ENCODE measurements at regions not wholly inside any gene's neighbourhood (a gene's known extent, or its start where the extent isn't known, plus 50 kb on each side); places are given as distances from the start of the nearest gene placed in this dataset.

DNA sequence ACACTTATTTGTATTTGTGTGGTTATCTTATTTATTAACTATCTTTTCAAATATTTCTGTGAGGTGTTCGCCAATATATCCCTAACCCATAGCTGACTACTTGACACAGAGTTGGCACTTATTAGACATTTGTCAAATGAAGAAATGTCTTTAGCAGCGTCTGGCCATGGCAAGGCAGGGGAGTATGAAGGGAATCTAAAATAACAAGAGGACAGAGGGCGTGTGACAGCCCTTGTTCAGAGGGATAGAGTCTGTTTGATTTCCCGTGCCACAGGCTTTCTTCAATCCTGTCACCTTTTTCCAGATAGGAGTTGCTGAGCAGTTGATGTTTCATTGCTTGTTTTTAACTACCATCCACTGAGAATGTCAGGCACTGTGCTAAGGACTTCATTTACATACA, 53.6 kb upstream of the SLC39A10 start:
- no peak for FAIRE-seq
- Histone ChIP-seq H3K9ac (ENCODE audit: insufficient read depth, low read depth, low read length) (no peak overlapping the region), H3K27ac (ENCODE audit: extremely low read length, insufficient read depth, low read length) (no peak overlapping the region), H3K36me3 (replicated peaks in 1 of 2; ENCODE audit: control insufficient read depth in 1 of 2, insufficient read depth in 2 of 2, low read length in 2 of 2) (no peaks in the 10 kb centered on the region), H3K79me2 (ENCODE audit: insufficient read depth, low read length) (no peaks in the 10 kb centered on the region), H3K4me1 (ENCODE audit: insufficient read depth, low read length) (no peaks in the 10 kb centered on the region), H3K4me2 (ENCODE audit: low read depth, low read length) (no peak overlapping the region), H3K9me3 (ENCODE audit: low read length) (no peaks in the 10 kb centered on the region), H4K20me1 (ENCODE audit: insufficient read depth, low read length) (no peaks in the 10 kb centered on the region), H2AFZ (ENCODE audit: low read length) (no peak overlapping the region), H3K27me3 (ENCODE audit: control insufficient read depth in 1 of 2, insufficient read depth in 2 of 2, low read length in 2 of 2) (no peaks in the 10 kb centered on the region; a peak in 1 of 5 replicates), H3K4me3 (replicated peaks in 1 of 3; ENCODE audit: insufficient read depth in 1 of 3, low read depth in 2 of 3, low read length in 3 of 3) (no peak overlapping the region)
- ATAC-seq, result no peak
- in situ Hi-C loops (cut with HindIII; ENCODE audit: extremely low pct_ligation_motif_present, low pct_unique_long_range_greater_than_20kb), result no loop called here
- BruUV-seq (replicated peaks), result no TSS peak
- ChIA-PET CTCF (ENCODE audit: low intra/inter-chr PET ratio, low total read pairs) (no interaction called here), POLR2A (no interaction called here)
- DNase-seq (ENCODE audit: low spot score), result no peak
- TF ChIP-seq ZNF589 (CRISPR knock-in tag; conservative IDR thresholded peaks at IDR 0.05) (no peak), HNRNPL (IDR thresholded peaks at IDR 0.05; ENCODE audit: low read depth, low read length) (no peak), SP2 (CRISPR knock-in tag; IDR thresholded peaks at IDR 0.05) (no peak), ZNF788 (CRISPR knock-in tag; IDR thresholded peaks at IDR 0.05; ENCODE audit: borderline replicate concordance) (no peak), ZNF232 (CRISPR knock-in tag; IDR thresholded peaks at IDR 0.05; ENCODE audit: borderline replicate concordance) (no peak), MIER3 (CRISPR knock-in tag; IDR thresholded peaks at IDR 0.05; ENCODE audit: borderline replicate concordance) (no peak), NFKB2 (CRISPR knock-in tag; IDR thresholded peaks at IDR 0.05; ENCODE audit: borderline replicate concordance) (no peak), ZNF317 (CRISPR knock-in tag; IDR thresholded peaks at IDR 0.05) (no peak), ZNF629 (CRISPR knock-in tag; conservative IDR thresholded peaks at IDR 0.05) (no peak), SRF (IDR thresholded peaks at IDR 0.05; ENCODE audit: low read depth, low read length) (no peak), SRSF1 (optimal IDR thresholded peaks at IDR 0.05; ENCODE audit: low read depth, low read length) (no peak), ZNF24 (IDR thresholded peaks at IDR 0.05) (no peak)
- TF ChIP-seq, protein P1, sequence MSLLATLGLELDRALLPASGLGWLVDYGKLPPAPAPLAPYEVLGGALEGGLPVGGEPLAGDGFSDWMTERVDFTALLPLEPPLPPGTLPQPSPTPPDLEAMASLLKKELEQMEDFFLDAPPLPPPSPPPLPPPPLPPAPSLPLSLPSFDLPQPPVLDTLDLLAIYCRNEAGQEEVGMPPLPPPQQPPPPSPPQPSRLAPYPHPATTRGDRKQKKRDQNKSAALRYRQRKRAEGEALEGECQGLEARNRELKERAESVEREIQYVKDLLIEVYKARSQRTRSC (CRISPR knock-in tag; IDR thresholded peaks at IDR 0.05; ENCODE audit: low read depth), result no peak
- WGBS (ENCODE audit: low lambda C conversion rate), result 27% methylated on average over 4 of the region's 4 CpGs
- intact Hi-C loops (cut with micrococcal nuclease; ENCODE audit: unreplicated experiment), result no loop called here
